Ishikawa (cell line): ENCODE measurements at regions not wholly inside any gene's neighbourhood (a gene's known extent, or its start where the extent isn't known, plus 50 kb on each side); places are given as distances from the start of the nearest gene placed in this dataset.

Experiments
- CEBPB ChIP-seq: IDR thresholded peaks from 2 replicates; pipeline ENCODE4 v1.6.1; 2012
- CREB1 ChIP-seq: IDR thresholded peaks from 2 replicates; pipeline ENCODE4 v1.6.1; 2012; ENCODE audit warnings: low read depth
- EGR1 ChIP-seq: IDR thresholded peaks from 2 replicates; pipeline ENCODE4 v1.6.1; 2012
- EP300 ChIP-seq: IDR thresholded peaks from 2 replicates; pipeline ENCODE4 v1.6.1; 2012; ENCODE audit warnings: borderline replicate concordance
- FOXM1 ChIP-seq: IDR thresholded peaks from 2 replicates; pipeline ENCODE4 v1.6.1; 2012; ENCODE audit warnings: low read depth, borderline replicate concordance
- NFIC ChIP-seq: IDR thresholded peaks from 2 replicates; pipeline ENCODE4 v1.6.1; 2012
- RAD21 ChIP-seq: IDR thresholded peaks from 2 replicates; pipeline ENCODE4 v1.6.1; 2012; ENCODE audit warnings: low read depth
- TAF1 ChIP-seq: IDR thresholded peaks from 2 replicates; pipeline ENCODE4 v1.6.1; 2012; ENCODE audit warnings: low read depth, mild to moderate bottlenecking
- TCF12 ChIP-seq: IDR thresholded peaks from 2 replicates; pipeline ENCODE4 v1.6.1; 2012; ENCODE audit warnings: low read depth
- TEAD4 ChIP-seq: IDR thresholded peaks from 2 replicates; pipeline ENCODE4 v1.6.1; 2012
- YY1 ChIP-seq: IDR thresholded peaks from 2 replicates; pipeline ENCODE4 v1.6.1; 2012; ENCODE audit warnings: low read depth
- ZBTB7A ChIP-seq: IDR thresholded peaks from 2 replicates; pipeline ENCODE4 v1.6.1; 2012; ENCODE audit warnings: low read depth
- TF ChIP-seq, protein P1 (sequence below): IDR thresholded peaks from 2 replicates; pipeline ENCODE4 v1.6.1; 2012; ENCODE audit warnings: low read depth, mild to moderate bottlenecking
- TF ChIP-seq, protein P2 (sequence below): IDR thresholded peaks from 2 replicates; pipeline ENCODE4 v1.6.1; 2012
- TF ChIP-seq, protein P3 (sequence below): IDR thresholded peaks from 2 replicates; pipeline ENCODE4 v1.6.1; 2012

DNA sequence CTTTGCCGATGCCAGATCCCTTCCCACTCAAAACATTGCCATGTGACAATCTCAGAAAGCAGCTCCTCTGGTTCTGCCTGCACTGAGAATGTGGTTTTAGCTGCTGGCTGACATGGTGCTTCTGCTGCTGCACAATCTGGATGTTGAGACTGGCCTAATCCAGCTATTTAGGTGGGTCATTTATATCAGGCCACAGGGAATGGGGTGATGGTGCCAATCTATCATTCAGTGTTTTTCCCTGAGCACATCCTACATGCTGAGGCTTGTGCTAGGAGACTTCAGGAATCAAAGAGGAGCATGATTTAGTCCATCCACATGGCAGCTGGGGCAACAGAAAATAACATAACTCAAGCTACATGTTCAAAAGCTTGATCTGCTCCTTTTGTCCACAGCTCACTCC is 144.7 kb downstream of the CYRIA start:
- TF ChIP-seq ZBTB7A (no peak), TCF12 (no peak), CEBPB (no peak), EP300 (no peak), TAF1 (no peak), NFIC (no peak), FOXM1 (no peak), TEAD4 (no peak), CREB1 (no peak), YY1 (no peak), RAD21 (no peak), EGR1 (no peak)
- TF ChIP-seq, protein P1, sequence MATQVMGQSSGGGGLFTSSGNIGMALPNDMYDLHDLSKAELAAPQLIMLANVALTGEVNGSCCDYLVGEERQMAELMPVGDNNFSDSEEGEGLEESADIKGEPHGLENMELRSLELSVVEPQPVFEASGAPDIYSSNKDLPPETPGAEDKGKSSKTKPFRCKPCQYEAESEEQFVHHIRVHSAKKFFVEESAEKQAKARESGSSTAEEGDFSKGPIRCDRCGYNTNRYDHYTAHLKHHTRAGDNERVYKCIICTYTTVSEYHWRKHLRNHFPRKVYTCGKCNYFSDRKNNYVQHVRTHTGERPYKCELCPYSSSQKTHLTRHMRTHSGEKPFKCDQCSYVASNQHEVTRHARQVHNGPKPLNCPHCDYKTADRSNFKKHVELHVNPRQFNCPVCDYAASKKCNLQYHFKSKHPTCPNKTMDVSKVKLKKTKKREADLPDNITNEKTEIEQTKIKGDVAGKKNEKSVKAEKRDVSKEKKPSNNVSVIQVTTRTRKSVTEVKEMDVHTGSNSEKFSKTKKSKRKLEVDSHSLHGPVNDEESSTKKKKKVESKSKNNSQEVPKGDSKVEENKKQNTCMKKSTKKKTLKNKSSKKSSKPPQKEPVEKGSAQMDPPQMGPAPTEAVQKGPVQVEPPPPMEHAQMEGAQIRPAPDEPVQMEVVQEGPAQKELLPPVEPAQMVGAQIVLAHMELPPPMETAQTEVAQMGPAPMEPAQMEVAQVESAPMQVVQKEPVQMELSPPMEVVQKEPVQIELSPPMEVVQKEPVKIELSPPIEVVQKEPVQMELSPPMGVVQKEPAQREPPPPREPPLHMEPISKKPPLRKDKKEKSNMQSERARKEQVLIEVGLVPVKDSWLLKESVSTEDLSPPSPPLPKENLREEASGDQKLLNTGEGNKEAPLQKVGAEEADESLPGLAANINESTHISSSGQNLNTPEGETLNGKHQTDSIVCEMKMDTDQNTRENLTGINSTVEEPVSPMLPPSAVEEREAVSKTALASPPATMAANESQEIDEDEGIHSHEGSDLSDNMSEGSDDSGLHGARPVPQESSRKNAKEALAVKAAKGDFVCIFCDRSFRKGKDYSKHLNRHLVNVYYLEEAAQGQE, result no peak
- TF ChIP-seq, protein P2, sequence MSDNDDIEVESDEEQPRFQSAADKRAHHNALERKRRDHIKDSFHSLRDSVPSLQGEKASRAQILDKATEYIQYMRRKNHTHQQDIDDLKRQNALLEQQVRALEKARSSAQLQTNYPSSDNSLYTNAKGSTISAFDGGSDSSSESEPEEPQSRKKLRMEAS, result no peak
- TF ChIP-seq, protein P3, sequence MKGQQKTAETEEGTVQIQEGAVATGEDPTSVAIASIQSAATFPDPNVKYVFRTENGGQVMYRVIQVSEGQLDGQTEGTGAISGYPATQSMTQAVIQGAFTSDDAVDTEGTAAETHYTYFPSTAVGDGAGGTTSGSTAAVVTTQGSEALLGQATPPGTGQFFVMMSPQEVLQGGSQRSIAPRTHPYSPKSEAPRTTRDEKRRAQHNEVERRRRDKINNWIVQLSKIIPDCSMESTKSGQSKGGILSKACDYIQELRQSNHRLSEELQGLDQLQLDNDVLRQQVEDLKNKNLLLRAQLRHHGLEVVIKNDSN, result no peak

DNA sequence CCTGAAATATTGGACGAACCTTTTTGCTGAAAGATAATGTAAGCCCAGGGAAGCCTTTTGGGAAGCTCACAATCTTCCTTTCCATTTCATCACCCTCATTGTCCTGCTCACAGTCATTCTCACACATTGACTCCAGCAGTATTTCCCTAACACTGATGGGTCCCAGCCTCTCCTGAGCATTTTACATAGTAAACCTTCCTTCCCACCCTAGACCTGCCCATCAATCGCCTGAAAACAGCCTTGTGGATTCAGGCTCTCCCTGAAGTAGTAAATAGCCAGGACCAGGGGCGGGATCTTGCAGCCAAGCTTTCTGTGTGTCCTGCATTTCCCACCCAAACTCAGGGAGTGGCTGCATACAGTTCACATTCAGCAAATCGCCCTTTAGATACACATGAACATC is 149.9 kb downstream of the CYRIA start:
- TF ChIP-seq EP300, result no peak
- TF ChIP-seq, protein P3, result no peak
- no peak for TF ChIP-seq TEAD4
- no peak for TF ChIP-seq EGR1
- TF ChIP-seq YY1, result no peak
- TF ChIP-seq RAD21, result no peak
- TF ChIP-seq, protein P2, result no peak
- TF ChIP-seq CEBPB, result no peak
- no peak for TF ChIP-seq TAF1
- TF ChIP-seq FOXM1, result no peak
- no peak for TF ChIP-seq CREB1
- TF ChIP-seq, protein P1, result no peak
- TF ChIP-seq NFIC, result no peak
- no peak for TF ChIP-seq TCF12

DNA sequence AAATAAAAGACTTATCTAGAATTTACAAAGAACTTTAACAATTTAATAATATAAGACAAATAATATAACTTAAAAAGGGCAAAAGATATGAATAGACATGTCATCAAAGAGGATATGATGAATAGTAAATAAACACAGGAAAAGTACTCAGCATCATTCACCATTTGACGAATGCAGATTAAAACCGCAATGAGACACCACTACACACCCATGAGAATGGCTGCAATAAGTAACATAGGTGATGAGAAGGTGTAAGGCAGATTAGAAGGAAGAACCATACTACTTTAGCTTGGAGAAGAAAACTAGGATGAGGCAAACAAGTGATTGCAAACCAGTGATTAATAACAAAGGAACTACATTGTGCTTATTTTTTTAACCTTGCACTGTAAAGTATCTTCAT is 152.0 kb downstream of the CYRIA start:
- TF ChIP-seq EP300 (no peak), FOXM1 (no peak), CREB1 (no peak), TAF1 (no peak), ZBTB7A (no peak), YY1 (no peak), NFIC (no peak), TCF12 (no peak), TEAD4 (no peak), EGR1 (no peak), CEBPB (no peak), RAD21 (no peak)
- TF ChIP-seq, protein P1, result no peak
- TF ChIP-seq, protein P3, result no peak
- TF ChIP-seq, protein P2, result no peak

DNA sequence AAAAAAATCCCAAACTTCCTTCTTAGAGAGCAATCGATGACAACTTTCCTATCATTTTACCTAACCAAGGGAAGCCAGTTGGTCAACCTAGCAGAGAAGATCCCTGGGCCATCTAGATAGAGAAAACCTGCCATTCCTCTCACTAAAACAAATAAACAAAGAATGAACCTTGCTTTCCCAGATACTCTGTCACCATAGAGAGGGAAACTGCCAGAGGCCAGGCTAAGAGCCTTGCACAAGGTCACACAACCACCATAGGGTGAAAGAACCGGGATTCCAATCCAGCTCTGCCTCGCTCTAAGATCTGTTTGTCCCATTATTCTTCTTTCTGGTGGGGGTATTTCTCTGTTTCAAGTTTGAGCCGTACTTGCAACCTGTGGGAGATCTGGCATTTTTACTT is 154.6 kb downstream of the CYRIA start:
- TF ChIP-seq, protein P3, result no peak
- TF ChIP-seq EP300 (no peak), YY1 (no peak), TAF1 (no peak)
